ENCODE measurements at regions not wholly inside any gene's neighbourhood (a gene's known extent, or its start where the extent isn't known, plus 50 kb on each side); places are given as distances from the start of the nearest gene placed in this dataset.

- TF ChIP-seq CTCF (IDR thresholded peaks at IDR 0.05; ENCODE audit: unreplicated experiment), result no peak
- no peak for DNase-seq (ENCODE audit: low spot score, unreplicated experiment)
- H3K4me1 Mint-ChIP-seq (ENCODE audit: low read depth), result peaks cover 18% of the 10 kb centered on the region
- no peaks in the 10 kb centered on the region for H3K36me3 Mint-ChIP-seq (ENCODE audit: insufficient read depth)
- no peak overlapping the region for H3K4me3 Mint-ChIP-seq (ENCODE audit: low read depth)
- H3K27me3 Mint-ChIP-seq, result no peaks in the 10 kb centered on the region
- no peaks in the 10 kb centered on the region for H3K9me3 Mint-ChIP-seq (ENCODE audit: low read depth)
- H3K27ac Mint-ChIP-seq, result no peak overlapping the region
Measured at GRCh38 chr5:125477586-125477975, 731.1 kb upstream of the ZNF608 start.

- no peak for TF ChIP-seq CTCF (IDR thresholded peaks at IDR 0.05; ENCODE audit: unreplicated experiment)
- Mint-ChIP-seq H3K4me3 (ENCODE audit: low read depth) (no peak overlapping the region), H3K9me3 (ENCODE audit: low read depth) (no peaks in the 10 kb centered on the region)
Measured at GRCh38 chr5:125478599-125478998, 732.2 kb upstream of the ZNF608 start.

GRCh38 chr5:125480911-125481310 is 734.5 kb upstream of the ZNF608 start:
- TF ChIP-seq CTCF (IDR thresholded peaks at IDR 0.05; ENCODE audit: unreplicated experiment), result no peak
- H3K27ac Mint-ChIP-seq, result no peak overlapping the region
- H3K4me1 Mint-ChIP-seq (ENCODE audit: low read depth), result peaks cover 44% of the 10 kb centered on the region
- no peaks in the 10 kb centered on the region for H3K36me3 Mint-ChIP-seq (ENCODE audit: insufficient read depth)
- H3K9me3 Mint-ChIP-seq (ENCODE audit: low read depth), result no peaks in the 10 kb centered on the region
- DNase-seq (ENCODE audit: low spot score, unreplicated experiment), result no peak
- no peaks in the 10 kb centered on the region for H3K27me3 Mint-ChIP-seq
- no peak overlapping the region for H3K4me3 Mint-ChIP-seq (ENCODE audit: low read depth)

More at GRCh38 chr5:125478599-125478998, 732.2 kb upstream of the ZNF608 start:
- H3K27me3 Mint-ChIP-seq, result no peaks in the 10 kb centered on the region
- no peak overlapping the region for H3K27ac Mint-ChIP-seq
- no peak for DNase-seq (ENCODE audit: low spot score, unreplicated experiment)
- peaks cover 21% of the 10 kb centered on the region for H3K4me1 Mint-ChIP-seq (ENCODE audit: low read depth)
- no peaks in the 10 kb centered on the region for H3K36me3 Mint-ChIP-seq (ENCODE audit: insufficient read depth)

GRCh38 chr5:125481506-125482465 is 735.3 kb upstream of the ZNF608 start:
- no peak for TF ChIP-seq CTCF (IDR thresholded peaks at IDR 0.05; ENCODE audit: unreplicated experiment)
- DNase-seq (ENCODE audit: low spot score, unreplicated experiment), result no peak
- H3K36me3 Mint-ChIP-seq (ENCODE audit: insufficient read depth), result no peaks in the 10 kb centered on the region
- H3K4me1 Mint-ChIP-seq (ENCODE audit: low read depth), result peaks cover 44% of the 10 kb centered on the region
- no peaks in the 10 kb centered on the region for H3K27me3 Mint-ChIP-seq
- no peak overlapping the region for H3K27ac Mint-ChIP-seq
- no peaks in the 10 kb centered on the region for H3K9me3 Mint-ChIP-seq (ENCODE audit: low read depth)
- H3K4me3 Mint-ChIP-seq (ENCODE audit: low read depth), result no peak overlapping the region

GRCh38 chr5:125483609-125484008 is 737.2 kb upstream of the ZNF608 start:
- Mint-ChIP-seq H3K4me1 (ENCODE audit: low read depth) (peaks cover 38% of the 10 kb centered on the region), H3K36me3 (ENCODE audit: insufficient read depth) (no peaks in the 10 kb centered on the region), H3K9me3 (ENCODE audit: low read depth) (no peaks in the 10 kb centered on the region), H3K4me3 (ENCODE audit: low read depth) (no peak overlapping the region), H3K27ac (no peak overlapping the region), H3K27me3 (no peaks in the 10 kb centered on the region)
- no peak for TF ChIP-seq CTCF (IDR thresholded peaks at IDR 0.05; ENCODE audit: unreplicated experiment)
- DNase-seq (ENCODE audit: low spot score, unreplicated experiment), result no peak
